Vagina (tissue), 2 donors: ENCODE measurements at regions not wholly inside any gene's neighbourhood (a gene's known extent, or its start where the extent isn't known, plus 50 kb on each side); places are given as distances from the start of the nearest gene placed in this dataset.

Experiments
- POLR2A ChIP-seq, 2 donors: fragments of 450-650 bp; IDR thresholded peaks; one replicate each; pipeline ENCODE4 v1.6.1; 2017; ENCODE audit warnings: antibody characterized with exemption in 2 of 2, mild to moderate bottlenecking in 2 of 2, moderate library complexity in 2 of 2
- TF ChIP-seq, protein P1 (sequence below), 3 experiments: fragments of 450-650 bp in 2 of 3; fragments of 200-600 bp in 1 of 3; sonication (generic) in 1 of 3; IDR thresholded peaks; one replicate each; pipeline ENCODE4 v1.5.1; 2017 to 2019; ENCODE audit warnings: antibody characterized with exemption in 3 of 3, mild to moderate bottlenecking in 2 of 3, moderate library complexity in 2 of 3

DNA sequence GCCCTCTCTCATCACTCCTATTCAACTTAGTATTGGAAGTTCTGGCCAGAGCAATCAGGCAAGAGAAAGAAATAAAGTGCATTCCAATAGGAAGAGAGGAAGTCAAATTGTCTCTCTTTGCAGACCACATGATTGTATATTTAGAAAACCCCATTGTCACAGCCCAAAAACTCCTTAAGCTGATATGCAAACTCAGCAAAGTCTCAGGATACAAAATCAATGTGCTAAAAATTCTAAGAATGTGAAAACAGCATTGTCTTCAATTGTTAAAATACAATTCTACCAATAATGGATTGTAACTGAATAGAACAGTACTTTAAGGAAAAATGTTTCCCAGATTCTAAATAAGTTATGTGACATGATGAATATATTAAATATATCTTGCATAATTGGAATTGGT is 2269.2 kb upstream of the PCDH20 start:
- TF ChIP-seq, protein P1, sequence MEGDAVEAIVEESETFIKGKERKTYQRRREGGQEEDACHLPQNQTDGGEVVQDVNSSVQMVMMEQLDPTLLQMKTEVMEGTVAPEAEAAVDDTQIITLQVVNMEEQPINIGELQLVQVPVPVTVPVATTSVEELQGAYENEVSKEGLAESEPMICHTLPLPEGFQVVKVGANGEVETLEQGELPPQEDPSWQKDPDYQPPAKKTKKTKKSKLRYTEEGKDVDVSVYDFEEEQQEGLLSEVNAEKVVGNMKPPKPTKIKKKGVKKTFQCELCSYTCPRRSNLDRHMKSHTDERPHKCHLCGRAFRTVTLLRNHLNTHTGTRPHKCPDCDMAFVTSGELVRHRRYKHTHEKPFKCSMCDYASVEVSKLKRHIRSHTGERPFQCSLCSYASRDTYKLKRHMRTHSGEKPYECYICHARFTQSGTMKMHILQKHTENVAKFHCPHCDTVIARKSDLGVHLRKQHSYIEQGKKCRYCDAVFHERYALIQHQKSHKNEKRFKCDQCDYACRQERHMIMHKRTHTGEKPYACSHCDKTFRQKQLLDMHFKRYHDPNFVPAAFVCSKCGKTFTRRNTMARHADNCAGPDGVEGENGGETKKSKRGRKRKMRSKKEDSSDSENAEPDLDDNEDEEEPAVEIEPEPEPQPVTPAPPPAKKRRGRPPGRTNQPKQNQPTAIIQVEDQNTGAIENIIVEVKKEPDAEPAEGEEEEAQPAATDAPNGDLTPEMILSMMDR (IDR thresholded peaks at IDR 0.05): no peak
- TF ChIP-seq POLR2A (IDR thresholded peaks at IDR 0.05): no peak
